Activated CD4-positive, alpha-beta T cell treated with anti-CD3 and anti-CD28 coated beads for 1 hour (primary cell): ENCODE measurements at regions not wholly inside any gene's neighbourhood (a gene's known extent, or its start where the extent isn't known, plus 50 kb on each side); places are given as distances from the start of the nearest gene placed in this dataset.

Experiments used
- DNase-seq: peaks from one replicate; pipeline ENCODE4 v3.0.0-alpha.2; 2020

DNA sequence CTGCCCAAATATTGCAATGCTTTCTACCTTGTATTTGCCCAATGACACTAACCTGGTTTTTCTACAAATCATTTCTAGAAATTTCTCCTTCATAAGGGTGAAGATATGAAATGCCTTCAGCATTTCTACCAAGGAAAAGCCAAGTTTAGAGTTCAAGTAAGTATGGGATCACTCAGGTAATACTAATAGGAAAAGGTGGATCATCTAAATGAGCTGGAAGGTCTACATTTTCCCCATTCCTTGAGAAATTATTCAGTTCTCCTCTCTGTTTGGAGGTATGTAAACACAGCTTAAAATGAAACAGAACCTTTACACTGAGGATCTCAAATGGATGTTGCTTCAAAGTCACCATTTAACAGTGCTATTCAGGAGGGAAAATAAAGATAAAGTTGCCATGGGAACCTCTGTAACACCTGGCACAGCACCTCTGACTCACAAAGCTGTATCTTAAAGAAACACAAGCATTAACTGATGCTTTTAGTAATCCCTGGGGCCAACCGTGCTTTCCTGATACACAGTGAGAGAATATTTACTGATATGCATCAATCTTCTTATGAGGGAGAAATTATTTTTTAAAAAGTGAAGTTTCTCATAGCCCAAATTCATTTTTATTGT, 161.3 kb downstream of the DRD1 start:
- DNase-seq, result no peak

DNA sequence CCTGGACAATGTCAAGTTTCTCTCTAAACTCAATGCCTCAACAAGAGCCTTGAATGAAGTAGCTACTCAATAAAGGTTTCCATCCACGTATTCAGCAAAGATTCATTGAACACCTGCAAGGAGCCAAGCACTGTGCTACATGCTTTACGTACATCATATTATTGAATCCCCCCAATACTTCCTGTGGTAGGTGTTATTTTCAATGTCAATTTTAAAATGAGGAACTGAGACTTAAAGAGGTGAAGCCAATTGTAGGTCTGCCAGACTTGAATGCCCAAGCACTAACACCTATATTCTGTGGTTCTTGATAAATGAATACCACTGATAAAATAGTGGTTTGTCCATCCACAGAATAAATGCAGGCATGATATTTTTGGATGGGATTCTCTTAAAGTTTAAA, 162.3 kb downstream of the DRD1 start:
- no peak for DNase-seq

- no peak for DNase-seq
Observed at GRCh38 chr5:175281257-175281656, 162.7 kb downstream of the DRD1 start.

DNA sequence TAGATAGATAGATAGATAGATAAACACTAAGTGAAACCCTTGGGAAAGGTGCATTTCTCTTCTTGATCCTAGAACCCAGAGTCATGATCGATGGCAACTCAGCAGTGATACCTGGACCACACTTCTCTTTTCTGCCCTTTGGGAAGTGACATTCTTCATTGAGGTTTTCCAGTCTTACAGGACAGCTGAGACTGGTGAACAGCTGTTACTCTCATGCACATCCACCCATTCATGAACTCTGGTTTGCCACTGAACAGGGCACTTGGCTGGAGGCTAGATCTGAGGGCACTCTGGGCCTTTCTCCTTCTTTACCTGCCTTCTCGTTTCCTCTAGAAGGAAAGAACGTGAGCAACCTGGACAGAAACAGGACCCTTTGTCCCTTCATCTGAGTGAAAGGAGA, 164.5 kb downstream of the DRD1 start:
- no peak for DNase-seq

GRCh38 chr5:175275748-175276147, 168.2 kb downstream of the DRD1 start:
- DNase-seq, result no peak

- DNase-seq, result no peak
Observed at GRCh38 chr5:175275097-175275496, 168.9 kb downstream of the DRD1 start.

- DNase-seq, result no peak
Observed at GRCh38 chr5:175274171-175274570, 169.8 kb downstream of the DRD1 start.

GRCh38 chr5:175264406-175264805, 179.6 kb downstream of the DRD1 start:
- DNase-seq, result no peak

DNA sequence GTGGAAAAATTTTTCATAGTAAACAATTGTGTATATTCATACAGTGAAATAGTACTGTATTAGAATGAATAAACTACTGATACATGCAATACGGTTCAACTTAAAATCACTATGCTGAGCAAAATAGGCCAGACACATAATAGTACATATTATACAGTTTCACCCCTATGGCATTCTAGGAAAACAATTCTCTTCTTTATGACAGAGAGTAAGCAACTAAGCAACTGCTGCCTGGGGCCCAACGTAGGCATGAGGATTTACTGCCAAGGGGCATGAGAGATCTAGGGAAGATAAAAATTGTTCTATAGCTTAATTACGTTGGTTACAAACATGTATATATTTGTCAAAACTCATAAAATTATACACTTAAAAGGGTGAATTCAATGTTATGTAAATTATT, 180.2 kb downstream of the DRD1 start:
- no peak for DNase-seq

DNA sequence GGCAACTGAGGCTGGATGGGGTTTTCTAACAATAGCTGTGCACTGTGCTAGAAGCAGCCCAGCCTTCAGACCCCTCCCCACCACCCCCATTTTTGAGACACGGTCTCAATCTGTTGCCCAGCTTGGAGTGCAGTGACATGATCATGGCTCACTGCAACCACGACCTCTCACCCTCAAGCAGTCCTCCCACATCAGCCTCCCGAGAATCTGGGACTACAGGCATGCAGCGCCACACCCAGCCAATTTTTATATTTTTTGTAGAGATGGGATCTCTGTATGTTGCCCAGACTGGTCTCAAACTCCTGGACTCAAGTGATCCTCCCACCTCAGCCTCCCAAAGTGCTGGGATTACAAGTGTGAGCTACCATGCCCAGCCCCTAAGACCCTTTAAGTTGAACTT, 182.5 kb downstream of the DRD1 start:
- DNase-seq, result no peak

DNA sequence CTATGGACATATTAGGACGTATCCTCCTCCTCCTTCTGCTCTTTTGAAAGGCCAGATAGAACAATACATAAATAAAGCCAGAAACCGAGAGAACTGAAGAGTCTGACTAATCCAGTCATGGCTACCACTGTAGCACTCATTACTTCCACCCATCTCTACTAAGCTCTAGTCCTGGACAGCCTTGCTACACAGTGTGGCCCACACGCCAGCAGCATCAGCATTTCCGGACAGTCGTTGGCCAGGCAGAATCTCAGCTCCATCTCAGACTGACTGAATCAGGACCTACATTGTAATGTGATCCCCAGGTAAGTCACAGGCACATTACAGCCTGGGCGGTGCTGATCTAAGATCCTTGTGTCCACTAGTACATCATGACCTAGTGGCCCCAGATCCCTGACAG, 182.9 kb downstream of the DRD1 start:
- no peak for DNase-seq

- DNase-seq, result no peak
Observed at GRCh38 chr5:175257847-175258194, 186.2 kb downstream of the DRD1 start.

- no peak for DNase-seq
Observed at GRCh38 chr5:175257128-175257846, 186.7 kb downstream of the DRD1 start.

- no peak for DNase-seq
Observed at GRCh38 chr5:175254155-175254554, 189.8 kb downstream of the DRD1 start.

DNA sequence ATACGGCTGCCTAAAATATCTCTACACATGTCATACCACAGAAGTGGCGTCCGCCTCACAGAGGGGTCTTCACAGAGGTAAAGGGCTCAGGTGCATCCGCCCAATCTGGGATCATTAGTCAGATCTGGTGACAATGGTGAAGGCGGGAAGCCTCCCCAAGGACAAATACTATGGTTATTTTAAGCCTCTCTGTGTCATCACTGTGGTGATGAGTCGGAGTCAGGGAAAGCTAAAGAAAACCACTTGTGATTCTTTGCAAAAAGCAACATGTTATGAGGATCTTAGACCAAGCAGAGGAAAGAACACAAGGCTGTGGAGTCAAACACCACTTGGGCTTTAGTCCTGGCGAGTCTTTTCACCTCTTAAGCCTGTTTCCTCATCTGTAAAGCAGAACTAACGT, 190.4 kb downstream of the DRD1 start:
- no peak for DNase-seq

- DNase-seq, result no peak
Observed at GRCh38 chr5:175252234-175252805, 191.7 kb downstream of the DRD1 start.

DNA sequence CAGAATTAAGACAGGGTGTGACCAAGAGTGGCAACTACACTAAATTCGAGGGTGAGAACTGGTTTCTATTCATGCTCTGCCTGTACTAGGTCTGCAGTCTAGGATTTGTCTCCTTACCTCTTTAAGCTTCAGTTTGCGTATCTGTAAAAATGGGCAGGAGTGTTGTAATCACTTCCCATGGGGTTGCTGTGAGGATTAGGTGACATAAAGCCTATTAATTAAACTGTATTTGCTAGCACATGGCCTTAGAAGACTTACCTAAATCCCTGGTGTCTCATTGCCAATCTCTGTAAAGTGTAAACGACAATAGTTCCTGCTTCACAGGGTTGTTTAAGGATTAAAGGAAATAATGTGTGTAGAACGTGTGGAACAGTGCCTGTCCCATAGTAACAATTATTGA, 193.6 kb downstream of the DRD1 start:
- DNase-seq, result no peak

- no peak for DNase-seq
Observed at GRCh38 chr5:175248416-175248905, 195.5 kb downstream of the DRD1 start.

- DNase-seq, result no peak
Observed at GRCh38 chr5:175246889-175247520, 197.0 kb downstream of the DRD1 start.

DNA sequence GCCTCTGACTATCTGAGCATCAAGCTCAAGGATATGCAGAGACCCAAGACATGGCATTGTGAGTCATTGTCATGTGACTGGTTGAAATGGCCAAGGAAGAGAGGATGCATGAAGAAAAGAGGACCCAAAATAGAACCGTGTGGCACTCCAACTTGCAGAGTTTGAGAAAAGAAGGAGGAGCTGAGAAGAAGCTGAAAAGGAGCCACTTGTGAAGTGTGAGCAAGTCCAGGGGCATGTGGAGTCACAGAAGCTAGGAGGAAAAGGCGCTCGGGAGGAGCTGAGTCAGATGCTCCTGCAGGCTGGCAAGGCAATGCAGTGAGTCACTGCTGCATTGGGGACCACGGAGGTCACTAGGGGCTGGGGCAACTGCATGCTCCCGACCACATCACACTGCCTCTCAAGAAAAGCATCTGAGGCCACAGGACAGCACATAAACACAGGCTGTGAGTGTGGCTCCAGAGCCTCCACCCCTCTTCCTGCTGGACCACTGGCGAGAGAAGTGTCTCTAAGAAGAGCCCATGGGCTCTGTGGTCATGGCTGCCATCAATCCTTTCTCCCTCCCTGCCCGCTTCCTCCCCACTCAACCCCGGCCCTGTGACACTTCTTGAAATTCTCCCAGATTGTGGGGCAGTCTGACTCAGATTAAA, 197.6 kb downstream of the DRD1 start:
- DNase-seq, result no peak

DNA sequence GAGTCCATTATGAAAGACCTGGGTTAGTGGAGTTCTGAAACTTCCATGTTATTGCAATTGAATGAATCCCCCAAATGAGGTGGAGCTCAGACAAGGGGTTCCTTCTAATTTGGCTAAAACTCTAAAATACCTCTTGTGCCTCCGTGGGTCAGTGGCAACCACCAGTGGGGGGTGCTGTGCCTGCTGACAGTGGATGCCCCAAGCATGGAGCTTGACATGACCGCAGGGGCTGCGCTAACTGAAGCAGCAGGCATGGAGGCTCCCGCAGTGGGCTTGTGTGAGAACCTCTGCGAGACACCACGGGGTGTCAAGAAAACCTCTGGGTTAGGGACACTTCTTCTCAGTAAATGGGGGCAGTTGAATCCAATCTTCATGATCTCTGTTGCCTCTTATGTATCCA, 200.5 kb downstream of the DRD1 start:
- no peak for DNase-seq

DNA sequence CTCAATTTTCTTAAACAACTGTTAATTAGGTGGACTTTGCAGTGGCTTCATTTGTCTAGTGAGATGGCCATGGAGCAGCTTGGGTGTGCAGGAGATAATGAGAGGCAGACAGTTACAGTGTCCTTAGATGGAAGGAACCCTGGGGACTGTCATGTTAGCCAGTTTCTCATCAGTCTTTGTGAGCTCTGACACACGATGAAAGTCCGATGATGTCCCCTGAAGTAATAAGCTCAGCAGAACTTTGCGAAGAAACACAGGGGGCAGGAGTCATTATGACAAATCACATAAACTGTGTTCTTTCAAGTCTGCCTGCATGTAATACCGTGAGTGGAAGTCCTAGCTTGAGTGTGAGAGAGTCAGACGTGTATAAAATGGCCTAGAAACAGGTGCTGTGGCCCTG, 201.8 kb downstream of the DRD1 start:
- DNase-seq, result no peak

DNA sequence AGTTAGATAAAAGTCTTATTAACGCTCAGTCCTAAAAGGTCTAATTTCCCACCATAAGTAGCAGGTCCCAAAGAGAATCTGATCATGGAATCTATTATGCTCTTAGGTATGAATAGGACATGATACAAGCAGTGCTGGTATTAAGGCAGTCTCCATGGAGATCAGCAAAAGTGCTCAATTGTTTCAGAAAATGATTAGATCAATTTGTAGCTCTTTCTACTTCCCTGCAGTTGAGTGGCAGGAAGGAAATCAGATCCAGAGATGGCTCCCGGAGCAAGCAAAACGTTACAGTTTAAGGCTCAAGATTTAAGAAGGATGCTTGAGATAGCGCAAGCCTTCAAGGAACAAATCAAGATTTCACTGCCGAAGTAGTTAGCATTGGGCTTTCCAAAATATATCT, 205.7 kb downstream of the DRD1 start:
- no peak for DNase-seq

GRCh38 chr5:175236176-175236575, 207.8 kb downstream of the DRD1 start:
- no peak for DNase-seq
